AG09309 (cell line): ENCODE measurements at regions not wholly inside any gene's neighbourhood (a gene's known extent, or its start where the extent isn't known, plus 50 kb on each side); places are given as distances from the start of the nearest gene placed in this dataset.

ENCODE experiments used
- DNase-seq: peaks from one replicate; pipeline ENCODE4 v3.0.0-alpha.2; 2010; ENCODE audit warnings: low read depth
- H3K4me3 ChIP-seq: 2 replicates; pipeline ENCODE4 v1.5.1; 2011; ENCODE audit warnings: mild to moderate bottlenecking, low read depth, low read length, moderate library complexity; ENCODE audit not compliant: control insufficient read depth
- CTCF ChIP-seq: IDR thresholded peaks from 2 replicates; pipeline ENCODE4 v1.5.1; 2011; ENCODE audit warnings: mild to moderate bottlenecking, low read depth, low read length, inconsistent platforms; ENCODE audit not compliant: insufficient read depth, control insufficient read depth; ENCODE audit errors: missing control alignments

GRCh38 chr14:61847861-61848260 lies 85.6 kb downstream of the SNAPC1 start:
- no peak for DNase-seq
- TF ChIP-seq CTCF: no peak

GRCh38 chr14:61854898-61855297 lies 92.7 kb downstream of the SNAPC1 start:
- no peak overlapping the region for H3K4me3 ChIP-seq
- TF ChIP-seq CTCF: no peak
- DNase-seq: no peak

More at GRCh38 chr14:61847861-61848260, 85.6 kb downstream of the SNAPC1 start:
- H3K4me3 ChIP-seq: no peak overlapping the region

- peak; percentile 75 for TF ChIP-seq CTCF
- no peak overlapping the region for H3K4me3 ChIP-seq
- peak; percentile 17 for DNase-seq
Measured at GRCh38 chr14:61860294-61860918, 98.2 kb downstream of the SNAPC1 start.

GRCh38 chr14:61861320-61861865 lies 99.2 kb downstream of the SNAPC1 start:
- H3K4me3 ChIP-seq: no peak overlapping the region
- DNase-seq: no peak
- TF ChIP-seq CTCF: no peak

GRCh38 chr14:61864329-61864898 lies 102.2 kb downstream of the SNAPC1 start:
- H3K4me3 ChIP-seq: no peak overlapping the region
- no peak for TF ChIP-seq CTCF
- no peak for DNase-seq

GRCh38 chr14:61866932-61867920 lies 105.0 kb downstream of the SNAPC1 start:
- no peak for DNase-seq
- no peak for TF ChIP-seq CTCF
- no peak overlapping the region for H3K4me3 ChIP-seq
